Gastrocnemius medialis (tissue), 4 donors: ENCODE measurements at regions not wholly inside any gene's neighbourhood (a gene's known extent, or its start where the extent isn't known, plus 50 kb on each side); places are given as distances from the start of the nearest gene placed in this dataset.

Experiments used
- ATAC-seq, 2 donors: fragments of 150-250 bp; one replicate each; pipeline ENCODE4 v1.9.1; 2016
- DNase-seq, 2 donors: peaks; one replicate each; pipeline ENCODE4 v3.0.0-alpha.2; 2019
- H3K27ac ChIP-seq, 4 donors: fragments of 200-600 bp; sonication (generic); 1 replicate in 1 of 4; 2 replicates in 3 of 4; pipeline ENCODE4 v1.5.1; 2016 to 2018; ENCODE audit warnings: mild to moderate bottlenecking in 2 of 4, moderate library complexity in 1 of 4
- H3K27me3 ChIP-seq, 3 donors: fragments of 200-600 bp; sonication (generic) in 2 of 3; 1 replicate in 1 of 3; 2 replicates in 2 of 3; pipeline versions ENCODE4 v1.5.1 to v1.6.0; 2016 to 2019; ENCODE audit warnings: mild to moderate bottlenecking in 1 of 3, moderate library complexity in 1 of 3
- H3K36me3 ChIP-seq, 2 donors: fragments of 200-600 bp; sonication (generic) in 1 of 2; one replicate each; pipeline ENCODE4 v1.5.1; 2017 to 2018
- H3K4me1 ChIP-seq, 2 donors: fragments of 200-600 bp; sonication (generic) in 1 of 2; one replicate each; pipeline ENCODE4 v1.5.1; 2016 to 2017; ENCODE audit warnings: mild to moderate bottlenecking in 2 of 2
- H3K4me3 ChIP-seq, 4 donors: fragments of 200-600 bp; sonication (generic) in 3 of 4; 1 replicate in 1 of 4; 2 replicates in 3 of 4; pipeline ENCODE4 v1.5.1; 2016 to 2019; ENCODE audit warnings: mild to moderate bottlenecking in 2 of 4
- H3K9me3 ChIP-seq, 3 donors: fragments of 200-600 bp; sonication (generic) in 2 of 3; 1 replicate in 1 of 3; 2 replicates in 2 of 3; pipeline ENCODE4 v1.5.1; 2016 to 2019
- CTCF ChIP-seq, 5 experiments: fragments of 450-650 bp in 3 of 5; fragments of 200-600 bp in 2 of 5; sonication (generic) in 2 of 5; IDR thresholded peaks in 4 of 5; conservative IDR thresholded peaks in 1 of 5; 1 replicate in 4 of 5; 2 replicates in 1 of 5; pipeline ENCODE4 v1.5.1; 2016 to 2019; ENCODE audit warnings: antibody characterized with exemption in 5 of 5, mild to moderate bottlenecking in 3 of 5, moderate library complexity in 3 of 5
- POLR2A ChIP-seq, 2 donors: fragments of 450-650 bp; IDR thresholded peaks; one replicate each; pipeline ENCODE4 v1.6.1; 2017; ENCODE audit warnings: antibody characterized with exemption in 2 of 2, mild to moderate bottlenecking in 2 of 2, moderate library complexity in 2 of 2
- in situ Hi-C, 4 donors: fragments of 200-750 bp; cut with MboI; loops; one replicate each; pipeline versions ENCODE4 v1.15.0 to v1.8.0; 2017; ENCODE audit warnings: low sequenced_read_pairs in 4 of 4
- intact Hi-C: fragments of 100-400 bp; cut with DNase I; formaldehyde crosslinking; loops from one replicate; pipeline ENCODE4 v1.15.1; 2023; ENCODE audit warnings: low total_unique reads

GRCh38 chr2:158738363-158738762 is 56.8 kb upstream of the DAPL1 start:
- TF ChIP-seq POLR2A (IDR thresholded peaks at IDR 0.05): no peak
- no peak for TF ChIP-seq CTCF (IDR thresholded peaks at IDR 0.05 in 4 of 5, conservative IDR thresholded peaks at IDR 0.05 in 1 of 5)
- in situ Hi-C loops: loop anchor here in 1 of 4 donors (25.0 kb wide), 1 partner anchor 551 kb away; no protein-coding TSS in a partner anchor

GRCh38 chr2:158740127-158740526 is 55.0 kb upstream of the DAPL1 start:
- H3K4me3 ChIP-seq: no peak overlapping the region
- intact Hi-C loops: no loop called here
- no peak for ATAC-seq

More at GRCh38 chr2:158738363-158738762, 56.8 kb upstream of the DAPL1 start:
- H3K4me3 ChIP-seq: no peak overlapping the region
- no peaks in the 10 kb centered on the region for H3K9me3 ChIP-seq
- no peak overlapping the region for H3K27ac ChIP-seq
- DNase-seq (no peak), ATAC-seq (no peak)
- H3K4me1 ChIP-seq: peaks cover 2 to 5% of the 10 kb centered on the region in 2 donors
- no peaks in the 10 kb centered on the region for H3K27me3 ChIP-seq
- no peaks in the 10 kb centered on the region for H3K36me3 ChIP-seq
- intact Hi-C loops: no loop called here

GRCh38 chr2:158740621-158741020 is 54.5 kb upstream of the DAPL1 start:
- Histone ChIP-seq H3K27ac (no peak overlapping the region), H3K36me3 (no peaks in the 10 kb centered on the region), H3K4me3 (no peak overlapping the region), H3K4me1 (peaks cover 2 to 11% of the 10 kb centered on the region in 2 donors), H3K9me3 (no peaks in the 10 kb centered on the region), H3K27me3 (no peaks in the 10 kb centered on the region)
- intact Hi-C loops (no loop called here), in situ Hi-C loops (loop anchor here in 3 of 4 donors (10.0 to 25.0 kb wide), 2 partner anchors 553 to 716 kb away; no protein-coding TSS in a partner anchor)
- TF ChIP-seq POLR2A (IDR thresholded peaks at IDR 0.05) (no peak), CTCF (IDR thresholded peaks at IDR 0.05 in 4 of 5, conservative IDR thresholded peaks at IDR 0.05 in 1 of 5) (no peak)
- ATAC-seq (no peak), DNase-seq (no peak)

More at GRCh38 chr2:158740127-158740526, 55.0 kb upstream of the DAPL1 start:
- Histone ChIP-seq H3K4me1 (peaks cover 2 to 11% of the 10 kb centered on the region in 2 donors), H3K27ac (no peak overlapping the region), H3K36me3 (no peaks in the 10 kb centered on the region), H3K27me3 (no peaks in the 10 kb centered on the region), H3K9me3 (no peaks in the 10 kb centered on the region)
- TF ChIP-seq CTCF (IDR thresholded peaks at IDR 0.05 in 4 of 5, conservative IDR thresholded peaks at IDR 0.05 in 1 of 5) (no peak), POLR2A (IDR thresholded peaks at IDR 0.05) (no peak)
- in situ Hi-C loops: loop anchor here in 3 of 4 donors (10.0 to 25.0 kb wide), 2 partner anchors 553 to 715 kb away; no protein-coding TSS in a partner anchor
- DNase-seq: no peak

GRCh38 chr2:158741625-158742024 is 53.5 kb upstream of the DAPL1 start:
- H3K27me3 ChIP-seq: no peaks in the 10 kb centered on the region
- H3K36me3 ChIP-seq: no peaks in the 10 kb centered on the region
- no peak for TF ChIP-seq POLR2A (IDR thresholded peaks at IDR 0.05)
- no peak for TF ChIP-seq CTCF (IDR thresholded peaks at IDR 0.05 in 4 of 5, conservative IDR thresholded peaks at IDR 0.05 in 1 of 5)
- in situ Hi-C loops (loop anchor here in 3 of 4 donors (10.0 to 25.0 kb wide), 2 partner anchors 554 to 717 kb away; no protein-coding TSS in a partner anchor), intact Hi-C loops (no loop called here)
- H3K4me3 ChIP-seq: no peak overlapping the region
- peaks cover 2 to 11% of the 10 kb centered on the region in 2 donors for H3K4me1 ChIP-seq
- H3K27ac ChIP-seq: no peak overlapping the region
- no peak for DNase-seq
- no peak for ATAC-seq
- H3K9me3 ChIP-seq: no peaks in the 10 kb centered on the region

- intact Hi-C loops (no loop called here), in situ Hi-C loops (loop anchor here in 3 of 4 donors (10.0 to 25.0 kb wide), 2 partner anchors 555 to 718 kb away; no protein-coding TSS in a partner anchor)
These were observed 52.6 kb upstream of the DAPL1 start for GRCh38 chr2:158742536-158742935.

More at GRCh38 chr2:158742536-158742935, 52.6 kb upstream of the DAPL1 start:
- Histone ChIP-seq H3K4me1 (peaks cover 2 to 11% of the 10 kb centered on the region in 2 donors), H3K4me3 (no peak overlapping the region), H3K27ac (no peak overlapping the region), H3K36me3 (no peaks in the 10 kb centered on the region), H3K9me3 (no peaks in the 10 kb centered on the region), H3K27me3 (no peaks in the 10 kb centered on the region)
- ATAC-seq (no peak), DNase-seq (no peak)
- TF ChIP-seq POLR2A (IDR thresholded peaks at IDR 0.05) (no peak), CTCF (IDR thresholded peaks at IDR 0.05 in 4 of 5, conservative IDR thresholded peaks at IDR 0.05 in 1 of 5) (no peak)
